SKM-1 (cell line): ENCODE measurements at regions not wholly inside any gene's neighbourhood (a gene's known extent, or its start where the extent isn't known, plus 50 kb on each side); places are given as distances from the start of the nearest gene placed in this dataset.
"Not testable (repeated sequence)": the region's sequence is repeated elsewhere in the genome, so short reads cannot be mapped to it uniquely, and the experiment has no call there.

Source experiments
- DNase-seq: peaks from one replicate; lab custom pipeline; 2025; ENCODE audit not compliant: unreplicated experiment; lab: John Stamatoyannopoulos, UW

DNA sequence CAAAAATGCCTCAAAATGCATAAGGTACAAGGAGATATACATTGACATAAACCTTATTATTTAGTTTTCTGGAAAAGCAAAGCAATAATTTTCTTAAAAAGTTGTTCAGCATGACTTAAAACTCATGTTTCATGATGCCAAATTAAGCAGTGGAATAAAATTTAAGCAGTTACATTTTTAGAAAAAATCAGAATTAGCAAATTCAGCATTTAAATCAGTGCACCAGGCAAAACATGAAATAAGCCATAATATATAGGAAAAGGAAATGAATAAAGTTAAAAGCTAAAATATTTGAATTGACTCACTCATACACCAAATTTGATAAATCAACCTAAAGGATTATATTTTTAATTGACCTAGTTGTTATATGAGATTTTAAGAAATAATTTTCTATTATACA, 795.1 kb upstream of the CDH6 start:
- no peak for DNase-seq

DNA sequence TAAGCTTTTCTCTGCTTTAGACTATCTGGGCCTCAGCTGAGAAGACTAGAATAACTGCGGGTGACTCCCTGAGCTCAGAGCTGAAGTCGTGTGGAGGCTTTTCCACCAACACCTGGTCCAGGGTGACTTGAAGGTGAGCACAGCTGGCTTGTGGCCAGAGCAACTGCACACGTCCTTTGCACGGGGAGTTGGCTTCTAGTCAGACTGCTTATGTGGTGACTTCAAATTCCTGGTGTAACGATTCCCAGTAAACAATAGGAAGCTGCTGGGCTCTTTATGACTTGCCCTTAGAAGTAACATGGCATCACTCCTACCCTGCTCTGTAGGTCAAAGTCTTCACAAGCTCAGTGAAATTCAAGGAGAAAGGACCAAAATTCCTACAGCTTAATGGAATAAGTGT, 800.6 kb upstream of the CDH6 start:
- DNase-seq, result no peak

DNA sequence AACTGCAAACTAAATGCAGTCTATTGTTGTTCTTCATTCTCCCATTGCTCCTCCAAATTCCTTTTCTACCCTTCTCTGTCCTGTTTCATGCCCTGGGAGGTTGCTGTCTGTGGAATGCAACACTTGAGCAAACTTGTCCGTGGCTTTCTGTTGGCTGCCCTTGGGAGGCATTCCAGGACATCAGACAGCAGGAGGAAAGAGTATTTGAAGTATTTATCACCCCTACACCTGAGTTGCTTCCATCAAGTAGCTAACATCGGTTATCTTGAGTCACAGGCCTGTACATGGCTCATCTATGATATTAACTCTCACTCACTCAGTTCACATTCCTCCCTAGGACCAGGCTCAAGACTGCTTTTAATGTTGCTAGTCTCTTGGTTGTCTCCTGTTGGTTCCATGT, 803.4 kb upstream of the CDH6 start:
- no peak for DNase-seq

DNA sequence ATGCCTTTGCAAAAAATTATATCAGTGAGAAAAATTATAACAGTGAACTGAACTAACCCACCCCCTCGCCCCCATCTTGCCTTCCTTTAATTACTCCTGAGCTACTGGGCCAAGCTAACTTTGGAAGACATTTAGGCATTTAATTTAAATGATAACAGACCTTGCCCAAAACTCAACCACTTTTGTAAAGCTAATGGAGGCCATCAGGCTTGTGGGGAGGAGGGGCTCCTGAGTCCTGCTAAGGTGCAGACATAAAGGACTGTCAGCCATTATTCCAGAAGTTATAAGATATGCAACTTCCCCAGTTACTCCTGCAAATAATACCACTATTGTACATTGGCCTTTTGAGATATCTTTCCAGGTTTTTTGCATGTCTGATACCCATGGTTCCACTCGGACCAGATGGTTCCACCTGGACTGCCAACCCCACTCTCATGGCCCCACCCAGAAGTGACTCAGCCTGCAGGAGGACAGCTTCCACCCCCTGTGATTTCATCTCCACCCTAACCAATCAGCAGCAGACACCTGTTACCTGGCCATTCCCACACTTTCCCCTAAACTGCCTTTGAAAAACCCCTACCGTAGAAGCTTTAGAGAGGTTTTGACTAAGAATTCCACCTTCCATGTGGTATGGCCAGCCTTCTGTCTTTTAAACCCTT, 805.4 kb upstream of the CDH6 start:
- no peak for DNase-seq

DNA sequence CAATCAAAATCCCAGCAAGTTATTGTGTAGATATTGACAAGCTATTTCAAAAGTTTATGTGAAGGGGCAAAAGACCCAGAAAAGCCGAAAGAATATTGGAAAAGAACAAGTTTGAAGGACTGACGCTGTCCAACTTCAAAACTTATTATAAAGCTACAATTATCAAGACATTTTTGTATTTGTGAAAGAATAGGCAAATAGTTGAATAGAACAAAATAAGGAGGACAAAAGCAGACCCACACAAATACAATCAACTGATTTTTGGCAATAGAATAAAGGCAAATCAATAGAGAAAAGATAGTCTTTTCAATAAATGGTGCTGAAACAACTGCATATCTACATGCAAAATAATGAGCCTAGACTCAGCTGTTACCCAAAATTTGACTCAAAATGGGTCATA, 807.7 kb upstream of the CDH6 start:
- no peak for DNase-seq

DNA sequence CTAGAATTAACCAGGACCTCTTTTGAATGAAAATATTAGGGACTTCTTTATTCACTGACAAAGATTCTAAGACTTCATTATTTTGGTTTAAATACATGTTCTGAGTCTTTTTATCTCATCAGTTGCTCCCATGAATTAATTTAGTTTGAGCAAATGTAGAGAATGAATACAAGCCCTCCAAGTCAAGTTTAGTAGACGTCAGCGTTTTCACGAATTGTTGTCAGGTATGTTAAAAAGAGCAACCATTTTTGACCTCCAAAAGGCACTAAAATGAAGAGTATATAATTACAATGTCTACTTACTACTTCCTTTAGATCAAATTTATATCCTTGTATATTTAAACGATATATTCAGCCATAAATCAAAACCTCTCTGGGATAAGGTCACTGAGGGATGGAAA, 809.3 kb upstream of the CDH6 start:
- DNase-seq, result no peak

DNA sequence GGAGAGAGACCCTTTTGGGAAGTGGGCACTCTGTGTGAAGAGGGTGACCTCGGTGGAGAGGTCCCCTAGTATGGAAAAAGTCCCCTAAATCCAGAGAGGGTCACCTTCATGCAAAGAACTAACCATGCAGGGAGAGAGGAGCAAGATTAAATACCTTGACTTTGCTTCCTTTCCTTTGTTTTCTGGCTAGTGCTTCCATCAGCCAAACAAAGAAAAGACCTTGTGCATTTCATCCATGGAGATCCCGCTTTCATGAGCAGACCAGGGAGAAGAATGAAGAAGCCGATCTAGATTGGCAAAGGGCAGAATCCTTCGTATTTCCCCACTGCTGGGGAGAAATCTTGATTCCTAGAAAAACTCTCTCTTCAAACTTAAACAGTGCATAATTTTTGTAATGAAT, 813.3 kb upstream of the CDH6 start:
- DNase-seq, result no peak

DNA sequence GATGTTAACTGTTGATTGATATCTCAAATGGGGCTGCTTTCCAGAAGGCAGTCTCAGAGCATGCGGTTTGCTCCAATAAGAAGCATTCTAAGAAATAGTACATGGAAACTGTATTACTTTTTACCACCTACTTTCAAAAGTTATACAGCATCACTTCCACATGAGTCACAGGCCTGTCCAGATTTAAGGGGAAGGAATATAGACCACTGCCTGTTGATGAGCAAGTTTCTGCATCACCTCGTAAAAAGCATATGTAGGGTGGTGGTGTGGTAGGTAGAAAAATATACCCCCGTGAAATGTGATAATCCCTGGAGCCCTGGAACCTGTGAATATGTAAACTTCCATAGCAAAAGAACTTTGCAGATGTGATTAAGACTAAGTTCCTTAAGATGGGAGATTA, 816.6 kb upstream of the CDH6 start:
- no peak for DNase-seq

DNA sequence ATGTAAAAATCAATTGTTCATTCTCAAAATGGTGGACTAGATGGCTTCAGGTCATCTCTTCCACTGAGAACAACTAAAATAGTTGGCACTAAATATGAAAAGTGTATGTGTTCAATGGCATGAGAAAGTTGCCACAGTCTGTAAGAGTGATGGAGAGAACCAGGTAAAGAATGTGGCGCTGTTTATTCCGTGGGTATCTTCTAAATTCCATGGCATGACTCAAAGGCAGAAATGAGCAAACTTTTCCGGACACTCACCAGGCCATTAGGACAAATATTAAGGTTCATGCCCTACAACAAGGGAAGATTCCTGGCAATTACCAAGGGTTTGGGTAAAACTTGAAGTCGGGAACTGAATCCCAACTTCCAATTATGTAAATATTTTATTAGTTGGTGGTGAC, 825.4 kb upstream of the CDH6 start:
- no peak for DNase-seq

DNA sequence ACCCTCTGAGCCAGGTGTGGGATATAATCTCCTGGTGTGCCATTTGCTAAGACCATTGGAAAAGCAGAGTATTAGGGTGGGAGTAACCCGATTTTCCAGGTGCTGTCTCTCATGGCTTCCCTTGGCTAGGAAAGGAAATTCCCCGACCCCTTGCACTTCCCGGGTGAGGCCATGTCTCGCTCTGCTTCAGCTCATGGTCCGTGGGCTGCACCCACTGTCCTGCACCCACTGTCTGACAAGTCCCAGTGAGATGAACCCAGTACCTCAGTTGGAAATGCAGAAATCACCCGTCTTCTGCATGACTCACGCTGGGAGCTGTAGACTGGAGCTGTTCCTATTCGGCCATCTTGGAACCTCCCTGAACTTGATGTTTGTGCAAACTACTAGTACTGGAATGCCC, 828.5 kb upstream of the CDH6 start:
- DNase-seq, result not testable (repeated sequence)

DNA sequence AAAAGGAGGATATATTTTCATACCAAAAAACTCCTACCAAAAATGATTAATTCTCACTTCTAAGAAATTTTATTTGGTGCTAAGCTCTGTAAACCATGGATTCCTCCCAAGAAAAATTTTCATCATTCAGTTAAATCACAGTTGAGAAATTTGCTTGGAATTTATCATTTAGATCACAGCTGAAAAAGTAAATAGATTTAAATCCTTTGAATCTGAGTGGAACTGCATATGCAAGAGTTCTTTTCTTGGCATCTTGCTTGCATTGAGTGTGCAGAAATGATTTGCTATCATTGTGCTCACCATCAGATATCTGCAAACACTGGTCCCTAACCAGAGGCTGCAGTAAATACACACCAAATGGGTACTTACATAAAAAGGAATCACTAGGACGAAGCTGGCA, 836.1 kb upstream of the CDH6 start:
- DNase-seq, result no peak

DNA sequence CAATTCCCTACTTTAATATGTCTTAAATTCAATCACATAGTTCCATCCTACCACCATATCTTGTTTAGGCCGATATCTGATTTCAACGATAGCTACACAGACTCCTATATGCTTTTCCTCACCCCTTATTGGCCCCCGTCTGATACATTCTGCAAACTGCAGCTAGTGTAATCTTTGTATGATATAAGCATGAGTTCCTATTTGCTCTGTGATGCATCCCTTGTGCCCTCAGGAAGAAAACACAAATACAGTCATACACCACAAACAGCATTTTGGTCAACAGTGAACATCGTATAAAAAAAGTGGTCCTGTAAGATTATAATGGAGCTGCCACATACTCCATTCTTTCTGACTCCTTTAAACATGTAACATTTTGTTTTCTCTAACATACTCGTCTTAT, 837.8 kb upstream of the CDH6 start:
- DNase-seq, result no peak

DNA sequence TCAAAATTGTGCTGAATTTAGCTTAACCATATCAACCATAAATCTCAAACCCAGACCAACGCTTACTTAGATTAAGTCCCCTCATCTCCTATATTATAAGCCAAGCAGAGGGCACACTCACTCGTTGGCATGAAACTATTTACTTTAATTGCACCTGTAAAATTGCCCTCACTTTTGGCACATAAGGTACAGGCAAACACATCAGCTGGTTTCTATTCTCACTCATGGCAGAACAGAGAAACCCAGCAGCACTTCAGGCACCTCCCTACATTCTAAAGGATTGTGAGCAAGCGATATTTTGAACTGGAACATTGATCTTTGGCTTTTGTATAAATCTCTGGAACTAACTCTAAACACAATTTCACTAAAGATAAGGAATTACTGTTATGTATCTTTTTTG, 845.6 kb upstream of the CDH6 start:
- DNase-seq, result no peak

DNA sequence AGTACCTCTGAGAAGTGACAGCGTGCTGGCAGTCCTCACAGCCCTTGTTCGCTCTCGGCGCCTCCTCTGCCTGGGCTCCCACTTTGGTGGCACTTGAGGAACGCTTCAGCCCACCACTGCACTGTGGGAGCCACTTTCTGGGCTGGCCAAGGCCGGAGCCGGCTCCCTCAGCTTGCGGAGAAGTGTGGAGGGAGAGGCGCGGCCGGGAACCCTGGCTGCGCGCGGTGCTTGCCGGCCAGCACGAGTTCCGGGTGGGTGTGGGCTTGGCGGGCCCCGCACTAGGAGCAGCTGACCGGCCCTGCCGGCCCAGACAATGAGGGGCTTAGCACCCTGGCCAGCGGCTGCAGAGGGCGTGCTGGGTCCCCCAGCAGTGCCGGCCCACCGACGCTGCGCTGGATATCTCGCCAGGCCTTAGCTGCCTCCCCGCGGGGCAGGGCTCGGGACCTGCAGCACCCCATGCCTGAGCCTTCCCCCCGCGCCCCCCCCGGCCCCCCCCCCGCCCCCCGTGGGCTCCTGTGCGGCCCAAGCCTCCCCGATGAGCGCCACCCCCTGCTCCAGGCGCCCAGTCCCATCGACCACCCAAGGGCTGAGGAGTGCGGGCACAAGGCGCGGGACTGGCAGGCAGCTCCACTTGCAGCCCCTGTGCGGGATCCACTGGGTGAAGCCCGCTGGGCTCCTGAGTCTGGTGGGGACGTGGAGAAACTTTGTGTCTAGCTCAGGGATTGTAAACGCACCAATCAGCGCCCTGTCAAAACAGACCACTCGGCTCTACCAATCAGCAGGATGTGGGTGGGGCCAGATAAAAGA, 847.7 kb upstream of the CDH6 start:
- not testable (repeated sequence) for DNase-seq

DNA sequence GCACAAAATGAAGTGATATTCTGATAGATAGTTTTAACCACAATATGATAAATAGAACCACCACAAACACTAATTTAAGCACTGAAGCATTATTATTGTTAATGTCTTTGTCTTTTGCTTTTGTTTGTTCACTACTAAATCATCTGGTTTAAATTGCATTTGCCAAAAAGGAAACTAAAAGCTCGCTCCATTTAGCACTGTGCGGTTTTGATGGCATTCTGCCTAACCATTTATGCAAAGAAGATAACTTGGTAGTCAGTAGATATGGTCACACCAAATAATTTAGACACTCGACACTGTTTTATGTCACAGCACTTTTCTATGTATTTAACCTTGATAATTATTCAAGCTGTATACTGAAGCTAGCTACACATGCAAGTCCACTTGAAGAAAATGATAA, 849.8 kb upstream of the CDH6 start:
- no peak for DNase-seq

DNA sequence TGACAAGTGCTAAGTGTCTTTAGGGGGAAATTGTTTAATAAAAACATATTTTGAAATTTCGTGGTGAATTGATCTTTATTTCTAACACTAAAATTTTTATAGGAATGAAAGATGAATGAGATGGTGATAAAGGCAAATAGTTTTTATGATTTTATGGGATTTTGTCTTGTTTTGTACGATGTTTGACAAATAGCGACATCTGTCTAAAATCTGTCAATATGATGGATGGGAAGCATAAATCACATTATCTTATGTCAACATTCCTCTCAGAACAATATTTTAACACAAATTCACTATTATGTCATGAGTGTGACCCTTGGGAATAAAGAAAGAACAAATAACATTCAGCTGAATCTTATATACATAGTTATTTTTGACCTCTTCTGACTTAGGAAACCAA, 852.0 kb upstream of the CDH6 start:
- DNase-seq, result no peak

DNA sequence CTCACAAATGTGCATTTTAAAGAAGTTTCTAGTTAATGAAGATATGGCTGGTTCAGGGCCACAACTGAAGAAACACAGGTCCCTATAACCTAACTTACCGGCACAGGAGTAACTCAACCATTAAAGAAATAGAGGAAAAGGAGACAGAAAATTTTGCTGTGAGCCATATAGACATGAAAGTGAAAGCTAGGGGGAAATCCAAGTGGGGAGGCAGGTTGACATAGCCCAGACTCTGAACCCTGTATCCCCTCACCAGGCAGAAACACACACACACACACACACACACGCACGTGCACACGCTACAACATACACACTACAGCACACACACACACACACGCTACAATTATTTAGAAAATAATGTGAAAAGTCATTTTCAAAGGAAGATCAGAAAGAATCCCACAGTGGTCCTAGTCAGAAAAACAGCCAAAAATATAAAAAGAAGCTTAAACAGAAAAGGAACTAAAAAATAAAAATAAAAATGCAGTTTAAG, 856.4 kb upstream of the CDH6 start:
- DNase-seq, result no peak

DNA sequence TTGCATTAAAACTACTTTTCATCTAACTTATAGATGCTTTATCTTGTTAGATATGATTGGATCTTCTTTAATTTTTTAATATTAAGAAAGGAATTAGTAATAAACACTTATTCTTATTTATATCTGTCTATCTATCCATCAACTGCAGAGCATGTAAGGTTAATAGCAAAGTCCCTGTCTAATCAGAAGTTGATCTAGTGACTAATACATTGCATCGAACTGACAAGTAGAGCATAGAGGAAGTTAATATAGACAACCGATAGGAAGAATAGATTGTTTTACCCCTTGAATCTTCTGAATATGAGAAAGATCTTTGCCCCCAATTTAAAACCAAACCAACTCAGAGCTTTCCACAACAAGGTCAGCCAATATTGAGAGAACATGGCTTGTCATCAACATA, 862.0 kb upstream of the CDH6 start:
- no peak for DNase-seq

DNA sequence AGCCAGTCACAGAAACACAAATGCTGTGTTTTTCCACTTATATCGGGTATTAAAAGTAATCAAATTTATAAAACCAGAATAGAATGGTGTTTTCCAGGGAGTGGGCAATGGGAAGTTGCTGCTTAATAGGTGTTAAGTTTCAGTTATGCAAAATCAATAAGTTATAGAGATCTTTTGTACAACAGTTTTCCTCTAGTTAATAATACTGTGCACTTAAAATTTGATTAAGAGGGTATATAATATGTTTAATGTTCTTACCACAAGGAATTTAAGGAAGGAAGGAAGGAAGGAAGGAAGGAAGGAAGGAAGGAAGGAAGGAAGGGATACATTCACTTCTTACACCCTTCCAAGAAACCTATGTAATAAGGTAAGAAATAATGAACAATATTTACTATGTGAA, 867.7 kb upstream of the CDH6 start:
- no peak for DNase-seq

DNA sequence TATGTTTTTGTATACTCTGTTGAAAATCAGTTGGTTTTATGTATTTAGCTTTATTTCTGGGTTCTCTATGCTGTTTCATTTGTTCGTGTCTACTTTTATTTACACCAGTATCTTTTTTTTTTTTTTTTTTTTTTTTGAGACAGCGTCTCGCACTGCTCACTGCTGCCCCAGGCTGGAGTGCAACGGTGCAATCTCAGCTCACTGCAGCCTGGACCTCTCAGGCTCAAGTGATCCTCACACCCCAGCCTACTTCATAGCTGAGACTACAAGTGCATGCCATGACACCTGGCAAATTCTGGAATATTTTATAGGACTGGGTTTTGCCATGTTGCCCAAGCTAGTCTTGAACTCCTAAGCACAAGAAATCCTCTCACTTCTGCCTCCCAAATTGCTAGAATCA, 869.4 kb upstream of the CDH6 start:
- no peak for DNase-seq

DNA sequence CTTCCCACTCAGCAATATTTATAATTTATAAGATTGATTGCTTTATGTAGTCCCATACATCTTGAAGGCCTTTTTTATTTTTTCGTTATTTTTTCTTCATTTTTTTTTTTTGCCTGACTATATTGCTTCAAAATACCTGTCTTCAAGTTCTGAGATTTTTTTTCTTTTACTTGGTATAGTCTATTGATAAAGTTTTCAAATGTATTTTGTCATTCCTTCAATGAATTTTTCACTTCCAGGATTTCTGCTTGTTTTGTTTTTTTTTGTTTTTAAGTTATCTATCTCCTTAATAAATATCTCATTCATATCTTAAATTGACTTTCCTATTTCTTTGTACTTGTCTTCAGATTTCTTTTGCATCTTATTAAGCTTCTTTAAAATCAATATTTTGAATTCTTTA, 905.6 kb upstream of the CDH6 start:
- DNase-seq, result no peak

DNA sequence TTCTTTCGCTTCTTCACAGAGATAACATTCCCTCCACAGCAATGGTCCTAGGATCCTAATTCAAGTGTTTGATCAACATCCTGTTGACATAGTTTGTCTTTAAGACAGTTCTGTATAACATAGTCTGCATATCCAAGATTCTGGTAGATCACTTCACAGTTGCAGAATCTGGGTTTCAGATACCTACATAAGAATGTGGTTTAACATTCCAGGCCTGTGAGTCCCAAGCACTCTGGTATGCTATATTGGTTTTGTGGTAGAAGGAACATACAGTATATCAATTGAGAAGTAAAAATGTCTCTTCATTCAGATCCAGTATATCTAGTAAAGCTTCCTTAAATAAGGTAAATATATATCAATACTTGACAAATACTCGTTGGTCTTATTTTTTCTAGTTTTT, 914.2 kb upstream of the CDH6 start:
- no peak for DNase-seq

DNA sequence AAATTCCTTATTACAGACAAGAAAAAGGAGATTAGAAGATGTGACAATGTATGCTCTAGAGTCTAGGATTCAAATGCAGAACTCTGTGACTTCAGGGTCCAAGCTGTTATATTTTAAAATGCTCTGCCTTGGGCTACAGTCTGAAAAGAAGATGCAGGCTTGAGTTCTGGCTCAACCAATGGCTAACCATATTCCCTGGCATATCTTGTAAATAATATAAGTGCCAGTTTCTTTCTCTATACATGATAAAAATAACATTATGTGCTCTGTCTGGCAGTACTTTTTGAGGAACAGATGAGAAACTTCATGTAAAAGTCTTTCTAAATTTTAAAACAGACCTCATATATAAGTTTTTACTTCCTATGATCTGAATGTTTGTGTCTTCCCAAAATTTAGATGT, 926.5 kb upstream of the CDH6 start:
- DNase-seq, result no peak
